ENCODE measurements at regions not wholly inside any gene's neighbourhood (a gene's known extent, or its start where the extent isn't known, plus 50 kb on each side); places are given as distances from the start of the nearest gene placed in this dataset.

DNA sequence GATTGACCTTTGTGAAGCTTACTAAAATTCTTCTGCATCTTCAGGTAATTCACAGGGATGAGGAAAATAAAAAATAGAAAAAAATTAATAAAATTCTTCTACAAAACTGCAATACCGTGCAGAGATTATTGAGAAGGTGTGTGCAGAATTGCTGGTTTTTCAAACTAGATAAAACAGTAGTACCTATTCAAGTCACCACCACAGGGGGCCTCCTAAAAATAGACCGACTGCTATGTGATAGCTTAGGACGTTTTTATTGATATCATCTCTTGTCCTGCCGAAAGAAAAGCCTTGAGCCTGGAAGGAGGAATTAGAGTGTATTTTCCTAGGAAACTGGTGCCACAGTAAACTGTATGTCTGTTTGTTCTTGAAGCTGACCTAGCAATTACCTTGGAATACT lies 325.9 kb downstream of the ZFHX3 start:
- no peak for TF ChIP-seq GATA3 (IDR thresholded peaks at IDR 0.05; ENCODE audit: low read depth, low read length)
- TF ChIP-seq GATA2 (IDR thresholded peaks at IDR 0.05; ENCODE audit: low read depth, low read length): no peak
